Activated CD8-positive, alpha-beta memory T cell treated with anti-CD3 and anti-CD28 coated beads, Interleukin-2, amount 50 U/mL, for 4 hours (primary cell): ENCODE measurements at regions not wholly inside any gene's neighbourhood (a gene's known extent, or its start where the extent isn't known, plus 50 kb on each side); places are given as distances from the start of the nearest gene placed in this dataset.

ENCODE experiments used
- DNase-seq: peaks from one replicate; pipeline ENCODE4 v3.0.0-alpha.2; 2020

GRCh38 chr20:58087562-58087858 lies 140.9 kb downstream of the ANKRD60 start:
- DNase-seq = no peak

- DNase-seq = no peak
These were observed 141.5 kb downstream of the ANKRD60 start for GRCh38 chr20:58086763-58087561.

GRCh38 chr20:58084966-58085365 lies 143.5 kb downstream of the ANKRD60 start:
- DNase-seq = no peak

- no peak for DNase-seq
These were observed 143.9 kb downstream of the ANKRD60 start for GRCh38 chr20:58084566-58084965.

- DNase-seq = no peak
These were observed 146.6 kb downstream of the ANKRD60 start for GRCh38 chr20:58081846-58082245.

- no peak for DNase-seq
These were observed 149.5 kb downstream of the ANKRD60 start for GRCh38 chr20:58078741-58079522.

- no peak for DNase-seq
These were observed 151.2 kb downstream of the ANKRD60 start for GRCh38 chr20:58077282-58077681.

GRCh38 chr20:58076405-58076804 lies 152.0 kb downstream of the ANKRD60 start:
- DNase-seq = no peak

GRCh38 chr20:58075586-58076345 lies 152.7 kb downstream of the ANKRD60 start:
- DNase-seq = no peak

- no peak for DNase-seq
These were observed 154.3 kb downstream of the ANKRD60 start for GRCh38 chr20:58073945-58074856.

- no peak for DNase-seq
These were observed 155.5 kb downstream of the ANKRD60 start for GRCh38 chr20:58072695-58073671.

- DNase-seq = no peak
These were observed 156.5 kb downstream of the ANKRD60 start for GRCh38 chr20:58071991-58072390.

- DNase-seq = no peak
These were observed 157.2 kb downstream of the ANKRD60 start for GRCh38 chr20:58071298-58071697.

GRCh38 chr20:58070664-58071196 lies 157.7 kb downstream of the ANKRD60 start:
- DNase-seq = no peak

- DNase-seq = no peak
These were observed 158.4 kb downstream of the ANKRD60 start for GRCh38 chr20:58069796-58070663.

GRCh38 chr20:58069207-58069606 lies 159.2 kb downstream of the ANKRD60 start:
- no peak for DNase-seq

- no peak for DNase-seq
These were observed 162.7 kb downstream of the ANKRD60 start for GRCh38 chr20:58065508-58066361.

- DNase-seq = no peak
These were observed 163.9 kb downstream of the ANKRD60 start for GRCh38 chr20:58064411-58065010.

GRCh38 chr20:58059260-58059544 lies 169.3 kb downstream of the ANKRD60 start:
- no peak for DNase-seq
